A673 (cell line): ENCODE measurements at regions not wholly inside any gene's neighbourhood (a gene's known extent, or its start where the extent isn't known, plus 50 kb on each side); places are given as distances from the start of the nearest gene placed in this dataset.
A peak's percentile ranks its signal among the peaks of the same experiment; 100 is the strongest.

Experiments
- BruUV-seq: library from RNA; stranded (reverse); fragments of 400-500 nt; replicated peaks from 2 replicates; lab custom pipeline; 2021; lab: Mats Ljungman, UMichigan
- CTCF ChIA-PET: fragments of 300-600 bp; sonication (Branson Sonifier 250); formaldehyde crosslinking; loops from one replicate; lab custom pipeline; 2022; ENCODE audit warnings: antibody characterized with exemption; lab: Charles Lee
- POLR2A ChIA-PET: fragments of 300-600 bp; sonication (Branson Sonifier 250); formaldehyde crosslinking; loops from one replicate; lab custom pipeline; 2022; ENCODE audit warnings: antibody characterized with exemption; ENCODE audit not compliant: low non-redundant PET; lab: Charles Lee
- DNase-seq: peaks from one replicate; pipeline ENCODE4 v3.0.0-alpha.2; 2015; ENCODE audit warnings: low spot score
- H3K27ac ChIP-seq: fragments of 200-600 bp; sonication (generic); 2 replicates; pipeline ENCODE4 v1.5.1; 2016; ENCODE audit warnings: mixed run types, low read depth, mild to moderate bottlenecking, mixed read lengths, antibody characterized with exemption, low read length; ENCODE audit not compliant: poor library complexity, severe bottlenecking
- H3K27me3 ChIP-seq: fragments of 200-600 bp; sonication (generic); replicated peaks from 2 replicates; pipeline ENCODE4 v1.6.1; 2017; ENCODE audit warnings: mixed run types, low read depth, mild to moderate bottlenecking, mixed read lengths, antibody characterized with exemption, low read length; ENCODE audit not compliant: insufficient read depth, poor library complexity
- H3K36me3 ChIP-seq: fragments of 200-600 bp; sonication (generic); 2 replicates; pipeline ENCODE4 v1.6.1; 2016; ENCODE audit warnings: mixed run types, mild to moderate bottlenecking, mixed read lengths, antibody characterized with exemption, low read length; ENCODE audit not compliant: insufficient read depth, poor library complexity, severe bottlenecking
- H3K4me1 ChIP-seq: fragments of 200-600 bp; sonication (generic); 2 replicates; pipeline ENCODE4 v1.6.1; 2017; ENCODE audit warnings: mixed run types, mild to moderate bottlenecking, mixed read lengths, antibody characterized with exemption, low read length; ENCODE audit not compliant: insufficient read depth, poor library complexity, severe bottlenecking
- H3K4me3 ChIP-seq: fragments of 200-600 bp; sonication (generic); 2 replicates; pipeline ENCODE4 v1.5.1; 2016; ENCODE audit warnings: low read depth, mixed run types, mild to moderate bottlenecking, mixed read lengths, low read length; ENCODE audit not compliant: poor library complexity, severe bottlenecking
- H3K9me3 ChIP-seq: fragments of 200-600 bp; sonication (generic); 2 replicates; pipeline ENCODE4 v1.6.1; 2016; ENCODE audit warnings: mixed run types, low read depth, mild to moderate bottlenecking, mixed read lengths, antibody characterized with exemption, low read length; ENCODE audit not compliant: poor library complexity, severe bottlenecking
- CTCF ChIP-seq: fragments of 300-800, 200-600 bp; sonication (generic); conservative IDR thresholded peaks from 2 replicates; pipeline ENCODE4 v1.5.1; 2017; ENCODE audit warnings: low read depth, mild to moderate bottlenecking, antibody characterized with exemption, low read length, moderate library complexity, mixed read lengths
- EZH2 ChIP-seq: fragments of 200-600 bp; sonication (generic); IDR thresholded peaks from 2 replicates; pipeline ENCODE4 v1.6.1; 2017; ENCODE audit warnings: borderline replicate concordance, low read depth, mild to moderate bottlenecking, mixed read lengths, antibody characterized with exemption, low read length; ENCODE audit not compliant: poor library complexity, severe bottlenecking
- intact Hi-C: fragments of 100-400 bp; cut with micrococcal nuclease; formaldehyde crosslinking; loops from one replicate; pipeline ENCODE4 v1.10.0; 2022; ENCODE audit not compliant: unreplicated experiment

- H3K27ac ChIP-seq = no peak overlapping the region
- intact Hi-C loops = loop anchor here (5.0 kb wide), 1 partner anchor 135 kb away; no protein-coding TSS in a partner anchor
- DNase-seq = peak; percentile 66
- no peaks in the 10 kb centered on the region for H3K36me3 ChIP-seq
- no TSS peak for BruUV-seq
- ChIA-PET POLR2A (interaction anchor here (0.6 kb wide), 1 partner anchor 774 kb away, joined by 7 read pairs; no protein-coding TSS in a partner anchor), CTCF (no interaction called here)
- H3K4me1 ChIP-seq = no peaks in the 10 kb centered on the region
- H3K27me3 ChIP-seq = peaks cover 3% of the 10 kb centered on the region
- TF ChIP-seq EZH2 (no peak), CTCF (no peak)
- H3K4me3 ChIP-seq = no peak overlapping the region
- H3K9me3 ChIP-seq = no peaks in the 10 kb centered on the region
Observed at GRCh38 chr9:80932181-80932580, 757.2 kb downstream of the TLE1 start.

GRCh38 chr9:80931163-80931562, 758.2 kb downstream of the TLE1 start:
- BruUV-seq = no TSS peak
- no peak overlapping the region for H3K4me3 ChIP-seq
- no peaks in the 10 kb centered on the region for H3K9me3 ChIP-seq
- no peak overlapping the region for H3K27ac ChIP-seq
- H3K27me3 ChIP-seq = peaks cover 3% of the 10 kb centered on the region
- ChIA-PET POLR2A (no interaction called here), CTCF (no interaction called here)
- intact Hi-C loops = loop anchor here (5.0 kb wide), 1 partner anchor 134 kb away; no protein-coding TSS in a partner anchor
- no peaks in the 10 kb centered on the region for H3K4me1 ChIP-seq
- no peaks in the 10 kb centered on the region for H3K36me3 ChIP-seq
- TF ChIP-seq CTCF (no peak), EZH2 (no peak)
- DNase-seq = no peak

- no peaks in the 10 kb centered on the region for H3K36me3 ChIP-seq
- no peaks in the 10 kb centered on the region for H3K9me3 ChIP-seq
- BruUV-seq = no TSS peak
- intact Hi-C loops = no loop called here
- no peak overlapping the region for H3K4me3 ChIP-seq
- CTCF ChIA-PET = no interaction called here
- DNase-seq = no peak
- POLR2A ChIA-PET = no interaction called here
- no peaks in the 10 kb centered on the region for H3K27me3 ChIP-seq
- no peaks in the 10 kb centered on the region for H3K4me1 ChIP-seq
- H3K27ac ChIP-seq = no peak overlapping the region
- TF ChIP-seq CTCF (no peak), EZH2 (no peak)
Observed at GRCh38 chr9:80928697-80929096, 760.6 kb downstream of the TLE1 start.
